SU-DHL-6 (cell line): ENCODE measurements at regions not wholly inside any gene's neighbourhood (a gene's known extent, or its start where the extent isn't known, plus 50 kb on each side); places are given as distances from the start of the nearest gene placed in this dataset.

Experiments
- CTCF ChIP-seq: fragments of 200-600 bp; sonication (generic); IDR thresholded peaks from one replicate; pipeline ENCODE4 v1.5.1; 2017; ENCODE audit warnings: antibody characterized with exemption, mild to moderate bottlenecking, low read length, moderate library complexity; ENCODE audit not compliant: insufficient read depth, poor library complexity, severe bottlenecking
- EZH2phosphoT487 ChIP-seq: fragments of 200-600 bp; sonication (generic), shearing (Covaris generic); conservative IDR thresholded peaks from 2 replicates; pipeline ENCODE4 v1.6.1; 2018; ENCODE audit warnings: mild to moderate bottlenecking, antibody characterized with exemption, low read length, moderate library complexity, mixed read lengths

- TF ChIP-seq CTCF (no peak), EZH2phosphoT487 (no peak)
These were observed 285.2 kb upstream of the N4BP1 start for GRCh38 chr16:48895142-48895541.
